ENCODE measurements at regions not wholly inside any gene's neighbourhood (a gene's known extent, or its start where the extent isn't known, plus 50 kb on each side); places are given as distances from the start of the nearest gene placed in this dataset.

- DNase-seq = no peak
Observed at GRCh38 chrX:82092307-82092706, 890.4 kb downstream of the SH3BGRL start.

GRCh38 chrX:82125103-82125502 lies 923.2 kb downstream of the SH3BGRL start:
- no peak for DNase-seq

GRCh38 chrX:82127228-82128123 lies 925.6 kb downstream of the SH3BGRL start:
- DNase-seq = no peak

- no peak for DNase-seq
Observed at GRCh38 chrX:82134378-82134777, 932.5 kb downstream of the SH3BGRL start.

- DNase-seq = no peak
Observed at GRCh38 chrX:82141942-82142341, 940.0 kb downstream of the SH3BGRL start.

GRCh38 chrX:82161195-82161594 lies 959.3 kb downstream of the SH3BGRL start:
- no peak for DNase-seq

- DNase-seq = no peak
Observed at GRCh38 chrX:82163701-82164100, 961.8 kb downstream of the SH3BGRL start.

GRCh38 chrX:82196866-82197265 lies 995.0 kb downstream of the SH3BGRL start:
- DNase-seq = no peak

- no peak for DNase-seq
Observed at GRCh38 chrX:82208975-82209374, 1007.1 kb downstream of the SH3BGRL start.

- no peak for DNase-seq
Observed at GRCh38 chrX:82218361-82218760, 1016.5 kb downstream of the SH3BGRL start.

- no peak for DNase-seq
Observed at GRCh38 chrX:82219129-82219528, 1017.2 kb downstream of the SH3BGRL start.

- DNase-seq = no peak
Observed at GRCh38 chrX:82224961-82225360, 1023.1 kb downstream of the SH3BGRL start.

- DNase-seq = no peak
Observed at GRCh38 chrX:82230013-82230412, 1028.1 kb downstream of the SH3BGRL start.

GRCh38 chrX:82232679-82233078 lies 1030.8 kb downstream of the SH3BGRL start:
- DNase-seq = no peak

- DNase-seq = no peak
Observed at GRCh38 chrX:82237328-82237727, 1035.4 kb downstream of the SH3BGRL start.
